Adrenal gland (tissue), 9 donors: ENCODE measurements at regions not wholly inside any gene's neighbourhood (a gene's known extent, or its start where the extent isn't known, plus 50 kb on each side); places are given as distances from the start of the nearest gene placed in this dataset.

Experiments used
- DNase-seq, 7 donors: peaks; one replicate each; pipeline ENCODE4 v3.0.0-alpha.2; 2019 to 2020
- H3K27ac ChIP-seq, 5 donors: fragments of 200-600 bp; sonication (generic) in 4 of 5; 1 replicate in 3 of 5; 2 replicates in 2 of 5; pipeline versions ENCODE4 v1.5.1 to v1.8.0; 2016 to 2020; ENCODE audit warnings: mild to moderate bottlenecking in 1 of 5
- H3K27me3 ChIP-seq: fragments of 200-600 bp; 2 replicates; pipeline ENCODE4 v1.8.0; 2021
- H3K36me3 ChIP-seq, 2 donors: fragments of 200-600 bp; replicated peaks in 1 of 2; 1 replicate in 1 of 2; 2 replicates in 1 of 2; pipeline versions ENCODE4 v1.5.1 to v1.8.0; 2018 to 2022
- H3K4me1 ChIP-seq, 2 donors: fragments of 200-600 bp; replicated peaks in 1 of 2; 1 replicate in 1 of 2; 2 replicates in 1 of 2; pipeline versions ENCODE4 v1.5.1 to v1.8.0; 2018 to 2021
- H3K4me3 ChIP-seq, 4 donors: fragments of 200-600 bp; sonication (generic) in 3 of 4; one replicate each; pipeline ENCODE4 v1.5.1; 2016 to 2018
- H3K9me3 ChIP-seq, 3 donors: fragments of 200-600 bp; sonication (generic) in 1 of 3; replicated peaks in 1 of 3; 1 replicate in 2 of 3; 2 replicates in 1 of 3; pipeline versions ENCODE4 v1.5.1 to v1.8.0; 2016 to 2021
- CTCF ChIP-seq, 6 experiments: fragments of 450-650 bp in 4 of 6; fragments of 200-600 bp in 2 of 6; sonication (generic) in 1 of 6; IDR thresholded peaks; 1 replicate in 5 of 6; 2 replicates in 1 of 6; pipeline versions ENCODE4 v1.5.1 to v1.8.0; 2016 to 2021; ENCODE audit warnings: antibody characterized with exemption in 6 of 6, mild to moderate bottlenecking in 2 of 6, moderate library complexity in 1 of 6
- POLR2A ChIP-seq, 2 donors: fragments of 450-650 bp; IDR thresholded peaks; one replicate each; pipeline ENCODE4 v1.6.1; 2017; ENCODE audit warnings: antibody characterized with exemption in 2 of 2, mild to moderate bottlenecking in 2 of 2, moderate library complexity in 1 of 2
- WGBS, 4 donors: extraction: QIAGEN DNeasy Blood & Tissue Kit in 2 of 4; methylation state at CpG; one replicate each; pipeline versions ENCODE4 v1.1.5 to v1.1.7; 2013 to 2017; 5-methylcytosine and 5-hydroxymethylcytosine counted together
- intact Hi-C, 2 donors: fragments of 100-400 bp; cut with DNase I; formaldehyde crosslinking; loops; one replicate each; pipeline versions ENCODE4 v1.14.1 to v1.15.0; 2022 to 2023
- donor health status: healthy with polysubstance abuse.
- donor health status: Bipolar disorder and iron deficiency.
- donor health status: DM: yes; HTN: yes; CAD: no.
- donor health status: DM: no; HTN: no; CAD: no.
- donor health status: DM: no; HTN: no; CAD: no.

GRCh38 chr22:34067031-34067430 is 146.8 kb upstream of the LARGE1 start:
- no peak for DNase-seq
- 53 to 64% (median 61%) methylated on average over 7 of the region's 7 CpGs for WGBS, 4 donors
- Histone ChIP-seq H3K4me1 (no peaks in the 10 kb centered on the region), H3K4me3 (no peak overlapping the region), H3K27ac (no peak overlapping the region), H3K27me3 (no peaks in the 10 kb centered on the region), H3K9me3 (no peaks in the 10 kb centered on the region), H3K36me3 (no peaks in the 10 kb centered on the region)
- TF ChIP-seq POLR2A (IDR thresholded peaks at IDR 0.05) (no peak), CTCF (IDR thresholded peaks at IDR 0.05) (no peak)
- intact Hi-C loops = no loop called here

GRCh38 chr22:34068001-34068400 is 147.7 kb upstream of the LARGE1 start:
- no peak overlapping the region for H3K4me3 ChIP-seq
- 32 to 72% (median 49%) methylated on average over 2 of the region's 2 CpGs for WGBS, 4 donors
- no peaks in the 10 kb centered on the region for H3K4me1 ChIP-seq
- no peaks in the 10 kb centered on the region for H3K9me3 ChIP-seq
- H3K36me3 ChIP-seq = no peaks in the 10 kb centered on the region
- intact Hi-C loops = no loop called here
- H3K27me3 ChIP-seq = no peaks in the 10 kb centered on the region
- H3K27ac ChIP-seq = no peak overlapping the region
- no peak for DNase-seq
- TF ChIP-seq POLR2A (IDR thresholded peaks at IDR 0.05) = no peak
- no peak for TF ChIP-seq CTCF (IDR thresholded peaks at IDR 0.05)

- Histone ChIP-seq H3K4me3 (no peak overlapping the region), H3K9me3 (no peaks in the 10 kb centered on the region), H3K4me1 (no peaks in the 10 kb centered on the region), H3K36me3 (no peaks in the 10 kb centered on the region), H3K27me3 (no peaks in the 10 kb centered on the region), H3K27ac (no peak overlapping the region)
- DNase-seq = no peak
- WGBS, 4 donors = 69 to 78% (median 73%) methylated on average over 5 of the region's 5 CpGs
- intact Hi-C loops = no loop called here
- TF ChIP-seq CTCF (IDR thresholded peaks at IDR 0.05) (no peak), POLR2A (IDR thresholded peaks at IDR 0.05) (no peak)
Observed at GRCh38 chr22:34070051-34070450, 149.8 kb upstream of the LARGE1 start.

GRCh38 chr22:34070531-34070930 is 150.3 kb upstream of the LARGE1 start:
- Histone ChIP-seq H3K4me1 (no peaks in the 10 kb centered on the region), H3K36me3 (no peaks in the 10 kb centered on the region), H3K27me3 (no peaks in the 10 kb centered on the region), H3K9me3 (no peaks in the 10 kb centered on the region), H3K27ac (no peak overlapping the region), H3K4me3 (no peak overlapping the region)
- intact Hi-C loops = no loop called here
- no peak for DNase-seq
- TF ChIP-seq CTCF (IDR thresholded peaks at IDR 0.05) (no peak), POLR2A (IDR thresholded peaks at IDR 0.05) (no peak)
- WGBS, 4 donors = 39 to 58% (median 52%) methylated on average over 3 of the region's 3 CpGs
